ENCODE measurements at regions not wholly inside any gene's neighbourhood (a gene's known extent, or its start where the extent isn't known, plus 50 kb on each side); places are given as distances from the start of the nearest gene placed in this dataset.

DNA sequence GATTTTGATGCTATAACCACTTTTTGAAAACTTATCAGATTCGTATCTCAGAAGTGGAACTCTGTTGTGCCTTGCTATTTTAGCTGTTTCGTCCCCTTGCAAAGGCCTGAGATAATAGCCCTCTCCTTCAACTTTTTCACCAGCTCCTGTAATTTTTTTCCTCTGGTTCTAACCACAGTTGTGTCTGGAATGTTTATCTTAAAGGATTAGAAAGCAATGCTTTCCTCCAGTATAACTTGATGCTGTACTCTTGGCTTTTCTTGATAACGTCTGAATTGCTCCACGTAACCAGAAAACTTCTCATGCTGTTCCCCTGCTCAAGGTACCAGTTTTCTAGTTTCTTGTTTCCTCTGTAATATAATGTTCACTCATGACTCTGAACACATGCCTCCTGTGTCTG is 209.4 kb downstream of the DTWD2 start:
- H3K27ac Mint-ChIP-seq: no peak overlapping the region
- POLR2A ChIA-PET: no interaction called here
- no peaks in the 10 kb centered on the region for H3K9me3 Mint-ChIP-seq
- H3K4me3 Mint-ChIP-seq: no peak overlapping the region
- ATAC-seq (ENCODE audit: low read depth) (no peak), DNase-seq (no peak)
- H3K36me3 Mint-ChIP-seq: no peaks in the 10 kb centered on the region
- H3K4me1 Mint-ChIP-seq: no peaks in the 10 kb centered on the region
- H3K27me3 Mint-ChIP-seq: peaks cover 3% of the 10 kb centered on the region

- Mint-ChIP-seq H3K4me1 (no peaks in the 10 kb centered on the region), H3K36me3 (no peaks in the 10 kb centered on the region), H3K4me3 (no peak overlapping the region), H3K27me3 (peaks cover 5% of the 10 kb centered on the region), H3K9me3 (no peaks in the 10 kb centered on the region), H3K27ac (no peak overlapping the region)
- DNase-seq (no peak), ATAC-seq (ENCODE audit: low read depth) (no peak)
- POLR2A ChIA-PET: no interaction called here
Measured at GRCh38 chr5:118777189-118777736, 211.1 kb downstream of the DTWD2 start.

DNA sequence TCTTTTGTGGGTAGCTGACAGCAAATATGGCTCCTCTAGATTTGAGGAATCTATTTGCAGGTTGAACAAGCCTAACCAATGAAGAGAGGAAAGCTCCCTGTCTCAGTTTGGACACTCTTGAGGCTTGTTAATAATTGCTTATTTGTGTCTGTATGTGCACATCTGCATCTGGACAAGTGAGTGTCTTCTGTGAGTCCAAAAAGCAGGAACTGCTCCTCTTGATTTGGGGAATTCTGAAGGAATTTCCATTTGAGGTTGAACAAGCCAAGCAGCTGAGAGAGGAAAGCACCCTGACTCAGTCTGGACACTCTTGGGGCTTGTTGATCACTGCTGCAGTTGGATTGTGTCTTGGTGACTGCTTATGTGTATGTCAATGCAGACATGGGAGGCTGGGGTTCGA is 211.6 kb downstream of the DTWD2 start:
- H3K27ac Mint-ChIP-seq: no peak overlapping the region

GRCh38 chr5:118775790-118776499 is 212.4 kb downstream of the DTWD2 start:
- Mint-ChIP-seq H3K36me3 (no peaks in the 10 kb centered on the region), H3K9me3 (no peaks in the 10 kb centered on the region), H3K4me3 (no peak overlapping the region), H3K4me1 (no peaks in the 10 kb centered on the region), H3K27ac (no peak overlapping the region), H3K27me3 (peaks cover 5% of the 10 kb centered on the region)
- DNase-seq (no peak), ATAC-seq (ENCODE audit: low read depth) (no peak)
- POLR2A ChIA-PET: no interaction called here

More for the DNA sequence above, 211.6 kb downstream of the DTWD2 start:
- POLR2A ChIA-PET: no interaction called here
- Mint-ChIP-seq H3K4me3 (no peak overlapping the region), H3K9me3 (no peaks in the 10 kb centered on the region), H3K36me3 (no peaks in the 10 kb centered on the region), H3K27me3 (peaks cover 5% of the 10 kb centered on the region), H3K4me1 (no peaks in the 10 kb centered on the region)
- ATAC-seq (ENCODE audit: low read depth) (no peak), DNase-seq (no peak)

DNA sequence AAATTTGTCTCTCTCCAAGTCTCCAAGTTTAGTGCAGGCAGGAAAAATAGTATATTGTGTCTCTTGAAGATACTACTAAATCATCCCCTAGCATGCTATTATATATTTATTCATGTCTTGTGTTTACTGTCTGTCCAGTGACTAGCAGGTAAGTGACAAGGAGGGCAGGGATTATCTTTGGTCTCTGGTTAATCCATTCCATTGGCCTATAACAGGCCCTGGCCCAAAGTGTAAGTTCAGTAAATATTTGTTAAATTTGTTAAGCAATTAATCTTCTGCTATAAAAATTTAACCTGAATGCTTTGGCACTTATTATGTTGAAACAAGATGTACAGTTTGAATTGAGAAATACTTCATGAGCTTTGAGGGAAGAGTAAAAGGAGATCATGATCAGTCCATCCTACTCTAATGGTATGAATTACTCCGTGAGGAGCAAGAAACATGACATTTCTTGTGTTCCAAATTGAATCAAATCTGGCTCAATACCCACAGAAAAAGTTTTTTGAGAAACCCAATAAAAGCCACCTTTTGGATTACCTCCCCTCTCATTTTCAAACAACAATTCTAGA is 219.7 kb downstream of the DTWD2 start:
- DNase-seq (no peak), ATAC-seq (ENCODE audit: low read depth) (no peak)
- Mint-ChIP-seq H3K36me3 (no peaks in the 10 kb centered on the region), H3K27me3 (peaks cover 2% of the 10 kb centered on the region), H3K9me3 (peaks cover 2% of the 10 kb centered on the region), H3K27ac (no peak overlapping the region), H3K4me3 (no peak overlapping the region), H3K4me1 (no peaks in the 10 kb centered on the region)
- POLR2A ChIA-PET: no interaction called here

DNA sequence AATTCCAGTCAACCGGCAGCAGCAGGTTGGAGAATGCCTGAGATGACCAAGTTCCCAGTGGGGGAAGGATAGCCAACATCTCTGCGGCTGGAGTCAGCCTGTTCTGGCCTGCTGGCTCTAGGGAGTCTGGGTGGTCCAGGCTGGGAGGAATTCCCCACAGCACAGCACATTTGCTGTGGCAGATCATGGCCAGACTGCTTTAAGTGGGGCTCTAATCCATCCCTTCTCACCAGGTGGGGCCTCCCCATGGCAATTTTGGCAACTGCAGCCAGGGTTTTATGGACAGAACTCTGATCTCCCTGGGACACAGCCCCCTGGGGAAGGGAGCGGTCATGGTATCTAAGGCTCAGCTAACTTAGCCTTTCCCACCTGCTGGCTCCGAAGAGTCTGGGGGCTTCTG is 226.1 kb downstream of the DTWD2 start:
- H3K27me3 Mint-ChIP-seq: no peaks in the 10 kb centered on the region
- no peak overlapping the region for H3K27ac Mint-ChIP-seq
- ATAC-seq (ENCODE audit: low read depth) (no peak), DNase-seq (no peak)
- POLR2A ChIA-PET: no interaction called here
- H3K9me3 Mint-ChIP-seq: peaks cover 4% of the 10 kb centered on the region
- H3K4me3 Mint-ChIP-seq: no peak overlapping the region
- H3K4me1 Mint-ChIP-seq: no peaks in the 10 kb centered on the region
- no peaks in the 10 kb centered on the region for H3K36me3 Mint-ChIP-seq

DNA sequence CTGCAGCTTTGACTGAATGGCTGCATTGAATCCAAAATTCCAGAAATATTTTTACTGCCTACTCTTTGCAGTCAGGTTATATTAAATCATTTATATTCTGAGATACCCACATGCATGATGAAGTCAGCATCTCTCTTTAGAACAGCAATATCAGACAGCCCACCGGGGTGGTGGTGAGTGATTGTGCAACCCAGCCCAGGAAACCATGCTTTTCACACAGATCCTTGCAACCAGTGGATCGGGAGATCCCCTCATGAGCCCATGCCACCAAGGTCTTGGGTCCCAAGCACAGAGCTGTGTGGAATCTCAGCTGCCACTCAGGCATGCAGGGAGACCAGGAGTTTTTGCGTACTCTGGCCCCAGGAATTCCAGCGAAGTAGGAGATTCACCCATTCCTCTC is 226.5 kb downstream of the DTWD2 start:
- Mint-ChIP-seq H3K27me3 (no peaks in the 10 kb centered on the region), H3K4me1 (no peaks in the 10 kb centered on the region), H3K27ac (no peak overlapping the region), H3K4me3 (no peak overlapping the region), H3K9me3 (peaks cover 4% of the 10 kb centered on the region), H3K36me3 (no peaks in the 10 kb centered on the region)
- no peak for DNase-seq
- POLR2A ChIA-PET: no interaction called here
- no peak for ATAC-seq (ENCODE audit: low read depth)

GRCh38 chr5:118752969-118753368 is 235.4 kb downstream of the DTWD2 start:
- H3K9me3 Mint-ChIP-seq: no peaks in the 10 kb centered on the region
- H3K4me1 Mint-ChIP-seq: no peaks in the 10 kb centered on the region
- peaks cover 5% of the 10 kb centered on the region for H3K27me3 Mint-ChIP-seq

DNA sequence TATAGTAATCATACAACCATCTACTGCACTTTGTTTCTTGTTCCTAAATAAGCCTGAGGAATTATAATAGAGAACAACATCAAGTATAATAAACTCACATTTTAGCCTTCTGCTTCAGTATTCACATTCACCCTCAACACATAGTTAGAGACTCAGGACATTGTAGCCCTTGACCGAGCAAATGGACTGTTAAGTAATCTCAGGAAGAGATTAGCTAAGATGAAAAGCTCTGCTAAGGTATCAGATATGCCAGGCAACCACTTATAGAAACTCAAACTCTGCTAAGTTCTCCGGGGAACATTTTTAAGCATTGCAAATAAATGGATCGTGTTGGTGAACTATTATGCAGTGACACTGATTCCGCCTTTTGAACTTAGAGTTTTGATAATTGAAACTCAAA is 252.0 kb downstream of the DTWD2 start:
- POLR2A ChIA-PET: no interaction called here
- ATAC-seq (ENCODE audit: low read depth): no peak
- H3K9me3 Mint-ChIP-seq: no peaks in the 10 kb centered on the region

More at GRCh38 chr5:118752969-118753368, 235.4 kb downstream of the DTWD2 start:
- Mint-ChIP-seq H3K27ac (no peak overlapping the region), H3K36me3 (no peaks in the 10 kb centered on the region), H3K4me3 (no peak overlapping the region)
- POLR2A ChIA-PET: no interaction called here
- DNase-seq: no peak
- ATAC-seq (ENCODE audit: low read depth): no peak

GRCh38 chr5:118733394-118733793 is 255.0 kb downstream of the DTWD2 start:
- no peak for DNase-seq
- H3K27me3 Mint-ChIP-seq: no peaks in the 10 kb centered on the region
- no peak overlapping the region for H3K27ac Mint-ChIP-seq
- H3K9me3 Mint-ChIP-seq: no peaks in the 10 kb centered on the region
- H3K4me1 Mint-ChIP-seq: no peaks in the 10 kb centered on the region
- ATAC-seq (ENCODE audit: low read depth): no peak
- POLR2A ChIA-PET: no interaction called here
- no peaks in the 10 kb centered on the region for H3K36me3 Mint-ChIP-seq
- H3K4me3 Mint-ChIP-seq: no peak overlapping the region

More for the DNA sequence above, 252.0 kb downstream of the DTWD2 start:
- Mint-ChIP-seq H3K36me3 (no peaks in the 10 kb centered on the region), H3K27ac (no peak overlapping the region), H3K4me3 (no peak overlapping the region), H3K4me1 (no peaks in the 10 kb centered on the region), H3K27me3 (no peaks in the 10 kb centered on the region)
- no peak for DNase-seq

GRCh38 chr5:118728191-118728590 is 260.2 kb downstream of the DTWD2 start:
- no peak overlapping the region for H3K4me3 Mint-ChIP-seq
- no peaks in the 10 kb centered on the region for H3K36me3 Mint-ChIP-seq
- POLR2A ChIA-PET: no interaction called here
- ATAC-seq (ENCODE audit: low read depth) (no peak), DNase-seq (no peak)
- no peaks in the 10 kb centered on the region for H3K9me3 Mint-ChIP-seq
- no peaks in the 10 kb centered on the region for H3K4me1 Mint-ChIP-seq
- no peaks in the 10 kb centered on the region for H3K27me3 Mint-ChIP-seq
- no peak overlapping the region for H3K27ac Mint-ChIP-seq

DNA sequence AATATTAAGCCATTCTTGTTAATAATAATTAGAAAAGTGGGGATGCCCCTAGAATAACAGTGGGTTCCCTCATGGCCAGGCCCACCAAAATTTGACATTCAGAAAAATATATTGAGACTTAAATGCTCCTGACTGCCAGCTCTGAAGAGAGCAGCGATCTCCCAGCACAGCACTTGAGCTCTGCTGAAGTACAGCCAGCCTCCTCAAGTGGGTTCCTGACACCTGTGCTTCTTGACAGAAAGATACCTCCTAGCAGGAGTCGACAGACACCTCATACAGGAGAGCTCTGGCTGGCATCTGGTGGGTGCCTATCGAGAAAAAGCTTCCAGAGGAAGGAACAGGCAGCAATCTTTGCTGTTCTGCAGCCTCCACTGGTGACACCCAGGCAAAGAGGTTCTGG is 261.5 kb downstream of the DTWD2 start:
- H3K4me3 Mint-ChIP-seq: no peak overlapping the region
- no peaks in the 10 kb centered on the region for H3K4me1 Mint-ChIP-seq
- ATAC-seq (ENCODE audit: low read depth): no peak
- POLR2A ChIA-PET: no interaction called here
- H3K36me3 Mint-ChIP-seq: no peaks in the 10 kb centered on the region
- H3K27ac Mint-ChIP-seq: no peak overlapping the region
- no peak for DNase-seq
- H3K27me3 Mint-ChIP-seq: no peaks in the 10 kb centered on the region
- H3K9me3 Mint-ChIP-seq: no peaks in the 10 kb centered on the region

- POLR2A ChIA-PET: no interaction called here
- Mint-ChIP-seq H3K4me1 (no peaks in the 10 kb centered on the region), H3K27me3 (no peaks in the 10 kb centered on the region), H3K4me3 (no peak overlapping the region), H3K36me3 (no peaks in the 10 kb centered on the region), H3K9me3 (peaks cover 2% of the 10 kb centered on the region), H3K27ac (no peak overlapping the region)
- ATAC-seq (ENCODE audit: low read depth) (no peak), DNase-seq (no peak)
Measured at GRCh38 chr5:118723021-118723338, 265.4 kb downstream of the DTWD2 start.

DNA sequence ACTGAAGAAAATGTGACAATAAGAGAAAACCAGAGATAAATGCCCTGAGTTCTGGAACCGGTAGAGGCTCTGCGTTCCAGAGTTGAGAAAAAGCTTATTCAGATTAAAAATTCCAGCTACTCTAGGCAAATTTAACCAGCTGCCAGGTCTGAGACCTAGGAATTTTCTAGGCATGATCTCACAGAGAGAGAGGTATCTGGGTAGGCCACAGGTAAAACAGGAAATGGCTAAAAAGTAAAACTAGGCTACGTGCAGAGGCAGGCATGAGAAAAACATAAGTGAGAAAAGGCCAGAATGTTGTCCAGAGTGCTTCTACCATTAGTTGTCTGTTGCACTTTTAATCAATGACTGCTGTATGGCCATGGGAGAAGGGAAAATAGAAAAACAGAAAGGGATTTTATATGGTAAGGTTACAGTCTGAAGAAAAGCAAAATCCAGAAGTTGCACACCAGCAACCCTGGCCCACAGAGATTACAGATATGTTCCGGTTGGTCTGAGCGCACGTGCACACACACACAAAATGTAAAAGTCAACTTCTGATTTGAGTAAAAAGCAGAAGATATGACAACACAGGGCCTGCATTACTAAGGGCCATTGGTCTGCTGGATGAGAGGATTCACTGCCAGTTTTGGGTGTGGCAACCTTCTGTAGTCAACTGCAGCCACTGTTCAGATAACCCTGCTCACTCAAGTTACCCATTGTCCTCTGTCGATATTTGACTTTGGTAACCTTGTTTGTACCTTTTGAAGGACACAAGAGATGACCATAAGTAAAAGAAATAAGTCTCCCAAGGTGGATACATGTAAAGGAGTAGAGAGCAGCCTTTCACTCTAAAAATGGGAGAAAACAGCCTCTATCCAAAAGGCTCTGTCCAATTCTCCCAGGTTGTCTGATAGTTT is 266.0 kb downstream of the DTWD2 start:
- H3K4me3 Mint-ChIP-seq: no peak overlapping the region
- ATAC-seq (ENCODE audit: low read depth): no peak
- POLR2A ChIA-PET: no interaction called here

More for the DNA sequence above, 266.0 kb downstream of the DTWD2 start:
- H3K4me1 Mint-ChIP-seq: no peaks in the 10 kb centered on the region
- H3K36me3 Mint-ChIP-seq: no peaks in the 10 kb centered on the region
- peaks cover 2% of the 10 kb centered on the region for H3K9me3 Mint-ChIP-seq
- no peak overlapping the region for H3K27ac Mint-ChIP-seq
- DNase-seq: no peak
- H3K27me3 Mint-ChIP-seq: no peaks in the 10 kb centered on the region
